ENCODE measurements at regions not wholly inside any gene's neighbourhood (a gene's known extent, or its start where the extent isn't known, plus 50 kb on each side); places are given as distances from the start of the nearest gene placed in this dataset.

- no peak for TF ChIP-seq CTCF (IDR thresholded peaks at IDR 0.05)
- TF ChIP-seq MAX (CRISPR knock-in tag; IDR thresholded peaks at IDR 0.05), result no peak
- no peak for TF ChIP-seq MXD4 (CRISPR knock-in tag; IDR thresholded peaks at IDR 0.05; ENCODE audit: borderline replicate concordance)
- TF ChIP-seq NFYB (CRISPR knock-in tag; conservative IDR thresholded peaks at IDR 0.05; ENCODE audit: low read depth), result no peak
- TF ChIP-seq FOXP1 (CRISPR knock-in tag; IDR thresholded peaks at IDR 0.05; ENCODE audit: borderline replicate concordance), result no peak
- TF ChIP-seq TEAD1 (CRISPR knock-in tag; IDR thresholded peaks at IDR 0.05), result no peak
- TF ChIP-seq MLX (CRISPR knock-in tag; IDR thresholded peaks at IDR 0.05), result no peak
Measured at GRCh38 chr3:189027626-189028155, 144.1 kb upstream of the TPRG1 start.

Data from WTC11 (cell line).